HG03575 (cell line): ENCODE measurements at regions not wholly inside any gene's neighbourhood (a gene's known extent, or its start where the extent isn't known, plus 50 kb on each side); places are given as distances from the start of the nearest gene placed in this dataset.

Source experiments
- ATAC-seq: cut with Tn5 transposase; IDR thresholded peaks from one replicate; pipeline ENCODE4 v1.9.1; 2021; ENCODE audit not compliant: unreplicated experiment, insufficient number of reproducible peaks, low FRiP score; ENCODE audit errors: extremely low read depth

DNA sequence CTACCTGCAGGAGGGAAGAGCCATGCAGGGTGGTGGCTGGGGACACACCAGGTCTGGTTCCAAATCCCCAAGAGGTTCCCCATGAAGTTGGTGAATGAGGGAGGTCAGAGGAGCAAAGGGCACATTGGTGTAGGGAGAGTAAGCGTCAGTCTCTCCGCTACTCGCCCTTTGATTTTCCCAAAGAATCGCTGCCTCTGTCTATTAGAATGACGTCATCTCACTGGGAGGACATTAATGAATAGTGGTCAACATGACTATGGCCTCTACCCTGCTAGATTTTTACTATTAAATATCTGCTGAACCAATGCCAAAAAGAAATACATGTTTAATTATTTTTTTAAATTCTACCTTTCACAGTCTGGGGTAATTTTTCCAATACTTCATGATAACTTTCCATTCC, 109.6 kb upstream of the SNTG2 start:
- ATAC-seq, result no peak

DNA sequence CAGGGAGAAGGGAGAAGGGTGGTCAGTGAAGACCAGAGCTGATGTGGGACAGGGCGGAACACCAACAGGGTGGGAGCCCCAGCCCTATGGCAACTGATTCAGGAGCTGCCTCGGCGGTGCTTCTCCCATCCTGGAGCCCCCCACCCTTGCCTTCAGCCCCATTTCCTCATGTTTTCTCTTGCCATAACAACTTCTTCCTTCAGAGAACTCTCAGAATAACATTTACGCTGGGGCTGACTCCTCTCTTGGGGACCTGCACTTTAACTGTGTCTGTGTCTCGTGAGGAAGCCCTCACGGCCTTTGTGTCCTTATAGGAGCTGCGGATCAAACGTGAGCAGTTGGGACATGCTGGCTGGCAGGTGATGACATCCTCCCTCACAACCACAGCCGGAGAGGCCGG, 116.4 kb upstream of the SNTG2 start:
- no peak for ATAC-seq

DNA sequence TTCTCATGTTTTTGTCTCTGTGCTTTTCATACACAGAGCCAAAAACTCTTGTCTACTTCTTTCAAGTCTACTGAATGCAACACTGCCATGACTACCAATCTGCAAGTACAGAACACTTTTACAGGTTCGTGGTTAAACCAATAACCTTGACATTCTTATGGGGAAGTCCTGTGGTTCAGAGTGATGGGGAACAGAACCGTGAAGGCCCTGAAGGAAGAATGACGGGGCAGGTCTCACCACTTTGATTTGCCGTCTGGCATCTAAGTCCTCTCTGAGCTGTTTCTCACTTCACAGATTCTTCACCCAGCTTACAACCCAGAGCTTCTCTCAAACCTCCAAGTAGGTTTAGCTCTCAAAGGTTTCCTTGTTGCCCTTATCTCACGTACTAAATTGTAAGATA, 117.5 kb upstream of the SNTG2 start:
- no peak for ATAC-seq

DNA sequence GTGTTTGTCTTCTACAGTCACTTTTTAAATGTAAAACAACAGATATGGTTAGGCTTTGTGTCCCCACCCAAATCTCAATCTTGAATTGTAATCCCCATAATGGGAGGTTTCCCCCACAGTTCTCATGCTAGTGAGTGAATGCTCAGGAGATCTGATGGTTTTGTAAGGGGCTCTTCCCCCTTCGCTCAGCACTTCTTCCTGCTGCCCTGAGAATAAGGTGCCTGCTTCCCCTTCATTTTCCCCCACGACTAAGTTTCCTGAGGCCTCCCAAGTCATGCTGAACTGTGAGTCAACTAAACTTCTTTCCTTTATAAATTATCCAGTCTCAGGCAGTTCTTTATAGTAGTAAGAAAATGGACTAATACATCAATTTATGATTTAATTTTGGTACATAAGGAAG, 118.0 kb upstream of the SNTG2 start:
- ATAC-seq, result no peak

DNA sequence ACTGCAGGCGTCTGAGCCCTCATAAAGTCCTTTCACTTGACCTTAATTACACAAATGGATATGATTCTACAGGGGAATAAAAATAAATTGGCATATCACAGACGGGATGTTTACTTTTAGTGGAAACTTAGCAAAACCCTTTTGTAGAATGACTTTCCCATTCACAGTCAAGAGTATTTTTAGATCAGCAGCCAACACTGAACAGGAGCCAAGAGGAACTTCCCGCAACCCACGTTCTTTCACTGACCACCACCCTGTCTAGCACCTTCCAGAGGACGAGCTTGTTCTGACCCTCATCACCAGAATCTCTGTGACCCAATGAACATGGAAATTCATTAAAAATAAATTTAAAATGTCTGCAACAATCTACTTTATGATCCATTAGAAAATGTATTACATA, 119.0 kb upstream of the SNTG2 start:
- ATAC-seq, result no peak

DNA sequence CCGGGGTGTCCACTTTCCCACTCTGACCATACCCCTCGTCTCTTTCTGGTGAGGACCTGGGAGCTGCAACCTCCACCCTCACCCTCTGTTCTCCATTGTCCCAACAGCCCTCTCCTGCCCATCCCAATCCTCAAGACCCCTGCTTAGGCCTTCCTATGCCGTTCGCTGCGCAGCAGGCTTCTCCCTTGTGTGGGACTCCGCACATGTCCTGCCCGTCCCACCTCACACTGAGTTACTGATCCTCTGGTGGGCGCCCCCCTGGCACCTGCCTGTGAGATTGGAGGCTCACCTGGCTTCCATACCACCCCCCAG, 119.5 kb upstream of the SNTG2 start:
- no peak for ATAC-seq

DNA sequence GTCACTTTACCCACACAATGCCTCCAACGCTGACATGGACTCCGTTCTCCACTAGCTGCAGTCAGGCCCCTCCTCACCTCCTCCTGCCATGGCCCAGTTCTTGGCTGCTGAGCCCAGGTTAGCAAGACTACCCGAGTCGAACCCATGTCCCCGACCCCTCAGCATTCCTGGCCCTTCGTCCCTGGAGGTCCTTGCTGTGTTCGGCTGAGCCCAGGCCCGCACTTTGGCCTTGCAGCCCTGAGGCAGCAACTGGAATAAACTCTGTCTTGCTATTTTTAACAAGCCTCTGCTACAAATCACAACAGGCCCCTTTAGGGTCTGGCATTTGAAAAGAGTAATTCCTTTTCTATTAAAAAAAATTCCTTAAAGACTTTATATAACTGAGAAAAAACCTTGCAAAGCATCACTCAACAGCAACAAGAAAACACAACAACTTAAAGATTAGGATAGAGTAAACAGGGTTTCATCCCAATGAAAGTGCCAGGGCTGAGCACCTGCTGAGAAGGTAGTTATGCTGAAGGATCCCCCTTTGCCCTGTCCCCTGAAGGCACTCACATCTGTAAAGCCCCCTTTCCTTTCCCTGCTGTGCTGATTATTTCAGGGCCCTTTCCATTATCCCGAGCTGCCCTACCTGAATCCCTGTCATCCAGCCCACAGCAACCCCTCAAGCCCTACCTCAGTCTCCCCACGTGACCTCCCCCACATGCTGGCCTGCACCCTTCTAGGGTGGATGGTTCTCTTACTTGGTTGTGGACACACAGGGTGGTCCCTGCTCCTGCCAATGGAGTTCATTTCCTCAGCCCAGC, 120.0 kb upstream of the SNTG2 start:
- ATAC-seq, result no peak

DNA sequence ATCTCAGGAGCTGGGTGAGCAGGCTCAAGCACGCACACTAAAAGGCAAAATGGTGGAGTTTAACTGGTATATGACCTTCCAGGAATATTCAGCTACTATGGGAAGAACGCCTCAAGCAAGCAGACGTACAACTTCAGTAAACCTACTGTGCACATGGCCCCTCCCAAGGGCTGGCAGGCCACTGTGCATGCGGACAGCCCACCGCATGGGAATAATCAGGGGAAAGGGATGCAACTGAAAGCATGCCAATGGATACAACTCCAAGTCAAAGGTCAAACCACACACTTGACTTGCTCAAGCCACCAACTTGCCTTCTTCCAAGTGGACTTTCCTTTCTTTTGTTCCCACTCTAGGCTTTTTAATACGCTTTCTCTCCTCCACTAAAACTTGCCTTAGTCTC, 121.6 kb upstream of the SNTG2 start:
- ATAC-seq, result no peak

DNA sequence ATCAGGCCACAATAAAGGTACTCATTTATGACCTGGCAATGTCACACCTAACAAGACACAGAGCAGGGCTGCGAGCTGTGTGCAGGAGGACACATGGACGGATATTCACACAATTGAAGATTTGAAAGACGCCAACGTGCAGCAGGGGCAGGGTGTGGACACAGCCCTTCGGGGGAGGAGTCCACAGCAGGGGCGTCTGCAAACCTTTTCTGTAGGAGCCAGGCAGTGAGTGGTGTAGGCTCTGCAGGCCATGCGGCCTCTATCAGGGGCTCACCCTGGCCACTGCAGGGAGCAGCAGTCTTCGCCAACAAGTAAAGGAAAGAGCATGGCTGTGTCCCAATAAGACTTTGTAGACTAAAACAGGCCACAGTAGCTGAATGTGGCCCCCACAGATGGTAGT, 125.7 kb upstream of the SNTG2 start:
- ATAC-seq, result no peak

DNA sequence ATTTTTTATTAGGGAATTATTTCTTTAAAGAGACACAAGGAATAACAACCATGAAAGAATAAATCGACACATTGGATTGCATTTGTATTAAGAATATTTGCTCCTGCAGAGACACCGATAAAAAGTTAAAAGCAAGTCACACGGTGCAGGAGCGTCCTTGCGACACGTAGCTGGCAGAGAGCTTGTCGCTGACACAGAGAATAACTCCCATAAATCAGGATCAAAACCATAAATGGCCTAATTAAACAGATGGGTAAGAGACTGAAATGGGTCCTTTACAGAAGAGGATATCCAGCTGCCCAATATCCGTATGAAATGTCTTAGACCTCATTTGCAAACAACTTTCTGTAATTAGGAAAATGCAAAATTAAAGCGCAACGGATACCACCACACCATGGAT, 126.1 kb upstream of the SNTG2 start:
- no peak for ATAC-seq

DNA sequence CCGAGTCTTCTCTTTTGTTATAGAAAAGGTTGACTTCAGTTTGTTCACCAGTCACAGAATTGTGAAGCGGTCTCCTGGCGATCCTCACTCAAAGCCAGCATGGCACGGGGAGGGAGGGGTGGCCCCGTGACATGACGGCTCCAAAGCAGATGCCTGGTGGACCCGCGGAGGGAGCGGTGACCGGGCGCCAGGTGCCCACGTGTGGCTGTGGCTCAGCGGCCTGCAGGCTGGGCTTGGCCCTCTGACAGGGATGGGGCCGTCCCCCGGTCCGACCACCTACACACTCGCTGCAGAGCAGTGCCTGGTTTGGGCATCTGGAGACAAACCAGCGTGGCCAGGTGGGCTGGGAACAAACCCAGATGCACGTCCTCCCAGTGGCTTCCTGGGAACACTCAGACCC, 129.1 kb upstream of the SNTG2 start:
- no peak for ATAC-seq

DNA sequence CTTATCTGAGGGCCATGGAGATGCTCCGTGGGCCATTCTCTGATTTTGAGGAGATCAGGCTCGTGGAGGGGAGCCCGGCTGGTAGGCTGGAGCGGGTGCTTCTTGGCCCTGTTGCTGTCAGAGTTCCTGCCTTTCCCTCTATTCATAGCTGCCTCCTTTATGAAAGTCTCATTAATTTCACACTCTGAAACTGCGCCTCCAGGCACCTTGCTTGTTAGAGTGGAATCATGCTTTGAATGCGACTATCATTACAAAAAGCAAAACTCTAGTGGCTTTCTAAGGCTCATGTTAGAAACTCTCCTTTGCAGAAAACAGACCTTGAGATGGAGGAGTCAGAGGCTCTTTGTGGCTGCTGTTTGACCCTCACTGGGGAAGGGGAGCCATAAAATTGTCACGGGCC, 131.0 kb upstream of the SNTG2 start:
- no peak for ATAC-seq

DNA sequence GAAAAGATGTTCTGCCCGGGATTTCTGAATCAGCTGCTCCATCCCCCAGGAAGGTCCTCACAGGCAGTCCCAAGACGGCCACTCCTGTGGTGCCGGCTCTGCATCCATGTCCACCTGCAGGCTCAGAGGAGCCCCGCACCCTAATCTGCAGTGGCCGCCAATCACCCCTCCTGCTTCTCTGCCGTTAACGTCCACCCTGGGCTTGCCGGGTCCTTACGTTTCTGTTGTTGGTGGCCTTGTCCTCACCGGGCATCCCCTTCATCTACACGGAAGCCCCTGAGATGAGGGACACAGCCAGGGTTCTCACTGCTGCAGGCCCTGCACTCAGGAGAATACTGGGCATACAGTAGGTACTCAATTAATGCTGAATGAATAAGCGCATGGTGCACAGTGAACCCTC, 131.5 kb upstream of the SNTG2 start:
- ATAC-seq, result no peak

DNA sequence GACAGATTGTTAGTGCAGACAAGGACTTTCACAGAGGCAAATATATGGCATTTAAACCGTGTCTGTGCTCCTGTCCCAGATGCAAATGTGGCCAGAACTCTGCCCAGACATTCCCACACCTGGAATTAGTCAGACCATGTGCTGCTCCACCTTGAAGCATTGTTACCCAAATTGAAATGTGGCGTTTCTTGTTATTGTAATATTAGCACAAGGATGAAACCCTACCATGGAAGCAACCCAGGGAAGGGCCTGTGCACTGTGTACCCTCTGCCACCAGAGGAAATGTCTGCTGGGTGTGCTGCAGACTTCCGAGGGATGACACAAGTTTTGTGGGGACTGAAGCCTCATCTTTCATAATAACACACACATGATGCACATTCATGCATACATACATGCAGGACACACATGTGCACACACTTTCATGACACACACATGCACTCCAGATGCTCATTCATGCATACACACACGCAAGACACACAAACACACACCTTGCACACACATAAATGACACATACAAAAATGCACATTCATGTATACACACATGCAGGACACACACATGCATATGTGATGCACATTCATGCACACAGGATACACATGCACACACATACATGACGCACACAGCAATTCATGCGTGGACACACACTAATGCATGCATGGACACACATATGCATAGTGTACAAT, 133.2 kb upstream of the SNTG2 start:
- no peak for ATAC-seq

DNA sequence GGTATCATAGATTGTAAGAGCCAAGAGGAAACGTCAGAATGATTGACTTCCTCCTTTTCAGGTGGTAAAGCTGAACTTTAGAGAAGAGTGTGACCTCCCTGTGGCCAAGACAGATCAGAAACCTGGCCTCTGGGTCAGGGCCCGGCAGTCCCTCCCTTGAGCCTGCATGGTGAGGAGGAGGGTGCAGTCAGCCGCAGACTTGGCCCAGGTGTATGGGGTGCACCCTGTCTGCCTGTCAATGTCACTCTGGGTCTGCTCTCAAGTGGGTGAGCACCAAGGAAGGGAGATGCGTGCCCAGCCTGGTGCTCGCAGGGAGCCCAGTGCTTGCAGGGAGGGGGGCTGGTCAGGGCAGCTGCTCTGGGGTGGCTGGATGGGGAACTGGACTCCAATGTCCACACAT, 134.4 kb upstream of the SNTG2 start:
- no peak for ATAC-seq

DNA sequence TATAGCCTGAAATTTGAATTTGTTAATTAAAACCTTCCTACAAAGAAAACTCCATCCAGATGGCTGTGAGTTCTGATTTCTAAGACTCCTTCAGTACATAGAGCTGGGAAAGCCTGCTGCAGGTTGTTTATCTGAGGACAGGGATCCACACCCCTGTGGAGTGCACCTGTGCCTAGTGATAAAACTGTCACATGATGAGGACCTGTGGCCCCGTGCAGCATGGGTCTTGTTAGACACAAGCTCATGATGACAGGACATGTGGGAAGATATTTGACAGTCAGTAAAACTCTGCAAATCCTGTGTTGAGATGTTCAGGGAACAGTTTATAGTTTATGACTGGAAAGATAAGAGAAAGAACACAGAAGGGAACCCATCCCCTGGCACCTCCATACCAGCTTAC, 133.2 kb upstream of the TMEM18 start:
- ATAC-seq, result no peak

DNA sequence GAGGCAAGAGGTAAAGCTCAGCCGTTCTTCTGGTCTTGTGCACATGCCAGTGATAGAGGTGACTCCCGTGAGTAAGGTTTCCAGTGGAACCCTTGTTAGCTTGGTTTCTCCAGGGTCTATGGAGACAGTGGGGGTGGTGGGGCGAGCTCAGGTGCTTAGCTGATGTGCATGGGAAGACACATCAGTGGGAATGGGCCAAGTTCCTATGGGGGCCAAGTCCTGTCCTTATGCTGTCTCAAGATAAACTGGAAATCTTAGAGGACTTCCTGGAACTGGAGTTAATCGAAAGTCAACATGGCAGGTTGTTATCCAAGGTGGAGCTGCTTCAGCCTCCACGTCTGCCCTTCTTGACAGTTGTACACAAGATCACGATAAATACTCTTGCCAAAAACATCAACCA, 130.1 kb upstream of the TMEM18 start:
- ATAC-seq, result no peak

DNA sequence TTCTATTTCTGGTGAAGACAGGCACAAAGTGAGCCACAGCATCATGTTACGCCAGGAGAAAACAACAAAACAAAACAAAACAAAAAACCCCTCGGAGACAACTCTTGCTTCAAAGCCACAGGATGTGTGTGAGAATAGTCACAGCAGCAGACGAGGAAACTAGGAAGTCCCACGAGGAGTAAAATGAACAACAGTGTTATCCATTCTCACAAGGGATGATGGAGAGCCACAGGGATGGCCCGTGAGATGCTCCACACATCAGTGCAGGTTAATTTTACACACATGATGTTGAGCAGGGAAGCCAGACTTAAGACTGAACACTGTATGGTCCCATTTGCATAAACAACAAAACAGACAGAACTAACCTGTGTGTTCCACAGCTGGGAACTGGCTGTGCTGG, 128.5 kb upstream of the TMEM18 start:
- no peak for ATAC-seq

DNA sequence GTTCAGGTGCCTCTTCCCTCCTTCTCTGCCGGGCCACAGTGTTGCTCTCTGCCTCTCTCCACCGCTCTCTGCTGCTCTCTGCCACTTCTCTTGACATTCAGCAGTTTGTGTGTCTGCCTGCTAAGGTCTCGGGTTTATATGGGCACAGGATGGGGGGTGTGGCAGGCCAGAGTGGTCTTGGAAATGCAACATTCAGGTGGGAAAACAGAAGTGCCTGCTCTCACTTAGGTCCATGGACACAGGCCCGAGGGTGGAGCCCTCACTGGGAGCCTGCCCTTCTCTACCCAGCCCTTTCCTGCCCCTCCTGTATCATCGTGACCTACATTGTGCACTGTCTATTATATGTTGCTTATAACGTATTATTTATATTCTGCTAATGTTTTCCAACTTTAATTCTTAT, 120.8 kb upstream of the TMEM18 start:
- ATAC-seq, result no peak

DNA sequence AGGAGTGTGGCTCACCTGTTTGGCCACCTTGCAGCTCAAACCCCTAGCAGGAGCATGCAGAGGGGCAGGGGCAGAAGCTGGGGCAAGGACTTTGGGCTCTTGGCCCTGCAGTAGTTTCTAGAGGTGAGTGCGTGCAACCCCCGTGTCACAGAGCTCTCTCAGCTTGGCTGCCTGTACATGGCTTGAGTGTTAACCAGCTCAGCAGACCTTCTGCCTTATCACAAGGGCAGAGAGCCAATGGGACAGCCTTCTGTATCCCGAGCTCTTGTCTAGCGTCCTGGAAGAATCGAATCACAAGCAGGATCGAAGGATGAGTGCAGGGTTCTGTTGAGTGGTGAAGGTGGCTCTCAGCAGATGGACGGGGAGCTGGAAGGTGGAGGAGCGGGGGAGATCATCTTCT, 120.3 kb upstream of the TMEM18 start:
- no peak for ATAC-seq
